Transverse colon (tissue), 4 donors: ENCODE measurements at regions not wholly inside any gene's neighbourhood (a gene's known extent, or its start where the extent isn't known, plus 50 kb on each side); places are given as distances from the start of the nearest gene placed in this dataset.
"Not testable (repeated sequence)": the region's sequence is repeated elsewhere in the genome, so short reads cannot be mapped to it uniquely, and the experiment has no call there.

Source experiments
- EP300 ChIP-seq: sonication (generic); formaldehyde crosslinking; IDR thresholded peaks from one replicate; pipeline ENCODE4 v1.6.1; 2017; ENCODE audit warnings: antibody characterized with exemption, low read depth
- POLR2A ChIP-seq: fragments of 450-650 bp; IDR thresholded peaks from one replicate; pipeline ENCODE4 v1.6.1; 2016; ENCODE audit warnings: antibody characterized with exemption, mild to moderate bottlenecking, moderate library complexity
- POLR2AphosphoS5 ChIP-seq, 3 donors: sonication (generic); formaldehyde crosslinking; IDR thresholded peaks; one replicate each; pipeline ENCODE4 v1.6.1; 2016; ENCODE audit warnings: antibody characterized with exemption in 3 of 3
- TF ChIP-seq, protein P1 (sequence below), 5 experiments: fragments of 200-600 bp in 3 of 5; fragments of 450-650 bp in 2 of 5; sonication (generic) in 3 of 5; IDR thresholded peaks; 1 replicate in 2 of 5; 2 replicates in 3 of 5; pipeline ENCODE4 v1.5.1; 2016 to 2017; ENCODE audit warnings: antibody characterized with exemption in 5 of 5, inconsistent platforms in 3 of 5, mild to moderate bottlenecking in 2 of 5, moderate library complexity in 1 of 5

DNA sequence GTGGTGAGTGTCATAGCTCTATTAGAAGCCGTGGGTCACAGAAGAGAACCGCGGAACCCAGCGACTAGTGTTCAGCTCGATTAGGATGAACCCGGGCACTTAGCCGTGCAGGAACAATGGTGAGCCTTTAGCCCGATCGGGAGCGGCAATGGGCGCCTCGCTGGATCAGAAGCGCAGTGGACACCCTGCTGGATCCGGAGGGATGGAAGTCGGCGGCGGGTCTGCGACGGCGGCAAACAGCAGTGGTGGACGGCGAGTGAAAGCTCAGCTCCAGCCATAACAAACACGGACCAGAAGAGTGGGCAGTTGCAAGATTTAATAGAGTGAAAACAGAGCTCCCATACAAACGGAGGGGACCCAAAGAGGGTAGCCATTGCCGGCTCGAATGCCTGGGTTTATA is 72.7 kb upstream of the EN2 start:
- TF ChIP-seq, protein P1, sequence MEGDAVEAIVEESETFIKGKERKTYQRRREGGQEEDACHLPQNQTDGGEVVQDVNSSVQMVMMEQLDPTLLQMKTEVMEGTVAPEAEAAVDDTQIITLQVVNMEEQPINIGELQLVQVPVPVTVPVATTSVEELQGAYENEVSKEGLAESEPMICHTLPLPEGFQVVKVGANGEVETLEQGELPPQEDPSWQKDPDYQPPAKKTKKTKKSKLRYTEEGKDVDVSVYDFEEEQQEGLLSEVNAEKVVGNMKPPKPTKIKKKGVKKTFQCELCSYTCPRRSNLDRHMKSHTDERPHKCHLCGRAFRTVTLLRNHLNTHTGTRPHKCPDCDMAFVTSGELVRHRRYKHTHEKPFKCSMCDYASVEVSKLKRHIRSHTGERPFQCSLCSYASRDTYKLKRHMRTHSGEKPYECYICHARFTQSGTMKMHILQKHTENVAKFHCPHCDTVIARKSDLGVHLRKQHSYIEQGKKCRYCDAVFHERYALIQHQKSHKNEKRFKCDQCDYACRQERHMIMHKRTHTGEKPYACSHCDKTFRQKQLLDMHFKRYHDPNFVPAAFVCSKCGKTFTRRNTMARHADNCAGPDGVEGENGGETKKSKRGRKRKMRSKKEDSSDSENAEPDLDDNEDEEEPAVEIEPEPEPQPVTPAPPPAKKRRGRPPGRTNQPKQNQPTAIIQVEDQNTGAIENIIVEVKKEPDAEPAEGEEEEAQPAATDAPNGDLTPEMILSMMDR (IDR thresholded peaks at IDR 0.05) = not testable (repeated sequence)
- not testable (repeated sequence) for TF ChIP-seq POLR2A; EP300; POLR2AphosphoS5 (IDR thresholded peaks at IDR 0.05)
